HG03354 (cell line): ENCODE measurements at regions not wholly inside any gene's neighbourhood (a gene's known extent, or its start where the extent isn't known, plus 50 kb on each side); places are given as distances from the start of the nearest gene placed in this dataset.
"Not testable (repeated sequence)": the region's sequence is repeated elsewhere in the genome, so short reads cannot be mapped to it uniquely, and the experiment has no call there.

Experiments
- ATAC-seq: cut with Tn5 transposase; IDR thresholded peaks from one replicate; pipeline ENCODE4 v1.9.1; 2021; ENCODE audit warnings: mild to moderate bottlenecking; ENCODE audit not compliant: unreplicated experiment, poor library complexity, severe bottlenecking

- ATAC-seq = peak; percentile 37
These were observed 159.1 kb upstream of the NOTCH2NLA start for GRCh38 chr1:146387750-146388469.

DNA sequence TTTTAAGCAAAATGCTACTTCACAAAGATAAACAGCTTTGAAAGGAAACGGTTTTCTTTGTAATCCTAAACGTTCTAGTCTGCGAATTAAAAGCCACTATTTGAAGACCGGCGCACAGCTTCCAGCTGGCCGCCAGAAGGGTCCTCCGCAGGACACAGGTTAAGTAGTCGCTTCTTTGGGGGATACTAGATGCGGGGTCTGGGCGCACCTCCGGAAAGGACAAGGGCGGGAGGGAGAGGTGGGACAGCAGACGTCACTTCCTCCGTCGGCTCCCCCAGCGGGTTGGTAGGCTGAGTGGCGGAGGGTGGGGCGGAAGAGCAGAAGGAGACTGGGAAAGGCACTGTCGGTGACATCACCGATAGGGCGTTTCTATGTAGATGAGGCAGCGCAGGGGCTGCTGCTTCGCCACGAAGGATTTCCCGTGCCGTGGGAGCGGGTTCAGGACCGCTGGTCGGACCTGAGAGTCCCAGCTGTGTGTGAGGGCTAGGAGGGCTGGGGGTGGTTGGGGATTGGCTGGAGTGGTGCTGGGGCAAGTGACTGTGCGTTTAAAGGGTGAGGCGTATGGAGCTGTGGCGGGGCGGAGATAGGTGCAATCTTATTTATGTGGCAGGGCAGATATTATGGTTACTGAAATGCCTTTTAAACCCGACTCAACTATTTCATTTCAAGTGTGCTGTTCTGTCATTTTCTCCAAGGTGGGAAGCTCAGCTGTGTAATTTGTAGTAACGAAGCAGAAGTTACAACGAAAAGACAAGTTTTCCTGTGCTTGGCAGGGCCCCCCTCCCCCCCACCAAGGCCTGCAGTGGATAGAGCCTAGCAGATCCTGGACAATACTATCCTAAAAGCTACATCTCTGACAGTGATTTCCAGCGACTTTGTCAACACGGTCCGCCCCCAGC lies 158.3 kb upstream of the NOTCH2NLA start:
- peak; percentile 99 for ATAC-seq

GRCh38 chr1:146381196-146381595 lies 152.4 kb upstream of the NOTCH2NLA start:
- not testable (repeated sequence) for ATAC-seq

GRCh38 chr1:146376708-146377496 lies 148.1 kb upstream of the NOTCH2NLA start:
- ATAC-seq = peak; percentile 90

- peak; percentile 58 for ATAC-seq
These were observed 147.5 kb upstream of the NOTCH2NLA start for GRCh38 chr1:146376309-146376707.

GRCh38 chr1:146375108-146375507 lies 146.3 kb upstream of the NOTCH2NLA start:
- not testable (repeated sequence) for ATAC-seq

DNA sequence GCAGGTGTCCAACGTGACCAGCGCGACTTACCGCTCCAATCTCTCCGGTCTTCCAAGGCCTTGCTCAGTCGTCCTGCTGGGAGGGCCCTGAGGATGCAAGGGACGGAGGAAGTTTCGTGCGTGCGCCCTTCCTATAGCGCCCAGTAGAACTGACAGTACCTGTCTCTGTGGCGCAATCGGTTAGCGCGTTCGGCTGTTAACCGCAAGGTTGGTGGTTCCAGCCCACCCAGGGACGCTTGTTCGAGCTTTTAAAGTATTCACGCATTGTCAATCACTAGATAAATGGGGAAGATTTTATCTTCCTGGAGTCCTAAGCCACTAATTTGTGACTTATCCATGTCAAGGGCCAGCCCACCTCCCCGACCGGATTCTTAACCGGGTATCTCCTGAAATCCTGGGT lies 141.1 kb upstream of the NOTCH2NLA start:
- ATAC-seq = not testable (repeated sequence)

GRCh38 chr1:146355373-146355772 lies 126.6 kb upstream of the NOTCH2NLA start:
- ATAC-seq = not testable (repeated sequence)

- not testable (repeated sequence) for ATAC-seq
These were observed 98.0 kb upstream of the NOTCH2NLA start for GRCh38 chr1:146326863-146327262.

GRCh38 chr1:146324463-146324862 lies 95.6 kb upstream of the NOTCH2NLA start:
- ATAC-seq = not testable (repeated sequence)

DNA sequence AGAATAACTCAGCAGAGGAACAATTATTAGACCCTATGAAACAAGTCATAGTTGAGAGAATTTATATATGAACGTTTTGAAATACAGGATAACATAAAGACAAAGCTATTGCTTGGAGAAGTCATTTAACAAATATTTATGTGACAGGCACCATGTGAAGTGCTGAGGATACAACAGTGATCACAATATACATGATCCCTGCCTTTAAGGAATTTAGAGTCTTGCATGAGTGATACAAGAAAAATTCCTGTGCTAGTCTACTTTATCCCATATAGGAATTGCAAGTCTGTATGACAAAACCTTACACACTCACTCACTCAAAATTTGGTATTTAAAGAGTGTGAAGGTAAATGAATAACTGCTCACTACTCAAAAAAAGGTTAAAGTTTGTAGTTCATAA lies 94.5 kb upstream of the NOTCH2NLA start:
- not testable (repeated sequence) for ATAC-seq

- not testable (repeated sequence) for ATAC-seq
These were observed 94.1 kb upstream of the NOTCH2NLA start for GRCh38 chr1:146322893-146323292.

DNA sequence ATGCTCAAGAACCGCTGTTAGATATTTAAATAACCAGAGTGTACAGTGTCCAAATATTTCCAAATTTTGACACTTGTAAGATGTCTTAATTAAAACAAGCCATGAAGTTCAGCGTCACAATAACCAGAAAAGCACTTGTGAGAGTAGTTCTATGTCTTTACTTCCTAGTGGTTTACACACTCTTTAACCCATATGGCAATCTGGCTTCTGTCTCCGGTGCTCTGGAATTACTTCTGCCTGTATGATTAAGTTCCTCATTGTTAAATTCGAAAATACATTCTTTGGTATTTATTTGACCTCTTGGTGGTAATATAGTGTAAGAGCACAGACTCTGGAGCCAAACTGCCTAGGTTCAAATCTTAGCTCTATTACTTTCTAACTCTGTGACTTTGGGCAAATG lies 89.9 kb upstream of the NOTCH2NLA start:
- ATAC-seq = not testable (repeated sequence)

DNA sequence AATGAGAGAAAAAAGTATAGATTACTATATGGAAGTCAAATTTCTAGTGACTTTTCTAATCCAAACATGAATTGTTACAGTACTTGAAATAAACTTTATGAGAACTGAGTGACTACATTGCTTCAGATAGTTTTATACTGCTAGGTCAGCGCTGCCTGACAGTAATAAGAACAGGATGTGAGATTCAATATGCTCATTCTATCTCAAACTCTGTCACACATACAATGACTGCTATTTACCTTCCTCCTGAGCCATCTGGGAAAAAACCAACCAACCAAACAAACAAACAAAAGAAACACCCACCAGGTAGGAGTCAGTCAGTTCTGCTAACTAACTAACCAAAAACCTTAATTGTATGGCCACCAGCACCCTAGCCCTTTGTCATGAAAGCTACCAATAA lies 89.0 kb upstream of the NOTCH2NLA start:
- ATAC-seq = not testable (repeated sequence)

GRCh38 chr1:146314449-146315246 lies 85.8 kb upstream of the NOTCH2NLA start:
- ATAC-seq = not testable (repeated sequence)

DNA sequence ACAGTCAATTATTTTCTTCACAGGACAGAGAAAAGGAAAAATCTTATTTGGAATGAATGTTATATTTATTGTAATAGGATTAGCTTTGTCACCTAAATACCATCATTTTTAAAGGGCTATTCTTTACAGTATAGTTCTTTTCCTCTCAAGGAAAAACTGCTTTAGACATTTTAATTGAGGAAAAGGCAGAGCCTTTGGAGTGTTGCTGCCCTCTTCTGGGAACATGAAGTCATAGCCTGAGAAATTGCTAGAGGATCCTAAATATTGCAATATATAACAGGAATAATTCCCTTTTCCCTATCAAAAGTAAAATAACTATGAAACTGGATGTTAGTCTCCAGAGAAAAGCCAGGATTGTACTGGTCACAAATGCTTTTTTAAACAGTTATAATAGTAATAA lies 81.8 kb upstream of the NOTCH2NLA start:
- not testable (repeated sequence) for ATAC-seq

GRCh38 chr1:146309427-146309826 lies 80.6 kb upstream of the NOTCH2NLA start:
- not testable (repeated sequence) for ATAC-seq

DNA sequence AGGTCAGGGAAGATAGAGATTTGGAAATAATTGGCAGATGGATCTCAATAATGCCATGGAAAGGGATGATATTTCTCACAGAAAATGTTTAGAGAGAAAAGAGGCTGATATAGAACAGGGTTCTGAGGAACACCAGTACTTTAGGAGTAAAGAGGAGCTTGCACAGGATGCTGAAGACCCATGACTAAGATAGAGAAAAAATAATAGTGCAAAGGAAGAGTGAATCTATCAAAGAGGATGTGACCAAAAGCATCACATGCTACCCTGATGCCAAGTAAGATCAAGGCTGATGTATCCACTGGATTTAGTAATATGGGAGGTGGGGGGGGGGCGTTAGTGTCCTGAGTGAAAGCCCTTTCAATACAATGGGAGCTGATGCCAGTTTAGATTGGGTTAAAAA lies 80.1 kb upstream of the NOTCH2NLA start:
- not testable (repeated sequence) for ATAC-seq

- ATAC-seq = peak; percentile 55
These were observed 79.3 kb upstream of the NOTCH2NLA start for GRCh38 chr1:146308152-146308551.
